T-helper 2 cell (primary cell): ENCODE measurements at regions not wholly inside any gene's neighbourhood (a gene's known extent, or its start where the extent isn't known, plus 50 kb on each side); places are given as distances from the start of the nearest gene placed in this dataset.

Experiments
- DNase-seq, 5 experiments: peaks; one replicate each; pipeline versions ENCODE4 v3.0.0 to v3.0.0-alpha.2; 2012 to 2022

DNA sequence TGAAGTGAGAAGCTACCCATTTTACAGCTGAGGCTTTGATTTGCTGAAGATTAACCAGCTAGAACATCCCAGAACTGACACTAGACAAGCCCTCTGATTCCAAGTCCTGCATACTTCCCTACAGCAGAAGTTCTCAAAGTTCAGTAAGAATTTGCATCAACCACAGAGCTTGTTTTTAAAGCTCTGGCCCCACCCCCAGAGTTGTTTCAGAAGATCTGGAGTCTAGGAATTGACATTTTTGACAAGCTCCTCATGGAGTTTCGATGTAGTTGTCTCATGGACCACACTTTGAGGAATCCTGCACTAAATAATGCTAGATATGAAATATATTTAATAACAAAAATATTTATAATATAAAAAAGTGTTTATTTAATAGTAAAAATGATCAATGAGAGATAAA, 120.3 kb upstream of the ADAMTS18 start:
- DNase-seq, result no peak

DNA sequence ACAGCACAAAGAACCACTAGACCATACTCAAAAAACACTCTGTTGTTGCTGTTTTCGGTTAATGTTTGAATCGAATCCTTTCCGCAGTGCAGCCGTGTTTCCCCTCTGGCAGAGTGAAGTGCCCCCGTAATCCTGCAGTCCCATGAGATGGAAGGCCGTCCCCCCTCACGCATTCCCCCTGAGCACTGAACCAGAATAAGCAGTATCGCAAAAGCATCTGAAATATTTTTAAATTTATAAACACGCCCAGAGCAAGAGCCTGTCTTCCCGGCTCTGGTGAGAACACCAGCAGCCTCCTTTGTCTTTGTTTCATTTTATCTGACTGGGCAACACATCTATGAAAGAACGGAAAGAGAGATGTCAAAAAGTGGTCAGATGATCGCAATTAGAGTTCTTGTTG, 121.0 kb upstream of the ADAMTS18 start:
- no peak for DNase-seq

DNA sequence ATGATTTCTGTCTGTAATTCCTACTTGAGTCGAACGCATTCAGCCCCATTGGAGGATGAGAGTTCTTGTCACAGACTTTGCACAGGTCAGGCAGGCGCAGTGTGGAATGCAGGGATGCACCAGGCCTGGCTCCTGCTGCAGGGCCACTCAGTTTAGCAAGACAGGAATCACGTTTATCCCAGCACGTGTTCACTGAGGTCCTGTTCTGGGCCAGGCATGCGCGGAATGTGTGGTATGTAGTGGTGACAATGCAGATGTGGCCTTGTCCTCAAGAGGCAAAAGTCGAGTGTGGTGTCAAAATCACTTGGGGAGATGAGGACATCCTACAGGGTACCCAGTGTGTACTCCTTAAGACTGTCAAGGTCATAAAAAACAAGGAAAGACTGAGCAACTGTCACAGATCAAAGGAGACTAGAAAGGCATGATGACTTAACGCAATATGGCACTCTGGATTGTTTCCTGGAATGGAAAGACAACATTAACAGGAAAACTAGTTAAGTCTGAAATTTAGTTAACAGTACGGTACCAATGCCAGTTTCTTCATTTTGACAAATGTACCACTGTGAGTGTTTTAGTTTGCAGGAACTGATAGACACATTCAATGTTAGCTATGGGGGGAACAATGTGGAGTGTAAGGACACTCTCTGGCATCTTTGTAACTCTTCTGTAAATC, 121.5 kb upstream of the ADAMTS18 start:
- no peak for DNase-seq

DNA sequence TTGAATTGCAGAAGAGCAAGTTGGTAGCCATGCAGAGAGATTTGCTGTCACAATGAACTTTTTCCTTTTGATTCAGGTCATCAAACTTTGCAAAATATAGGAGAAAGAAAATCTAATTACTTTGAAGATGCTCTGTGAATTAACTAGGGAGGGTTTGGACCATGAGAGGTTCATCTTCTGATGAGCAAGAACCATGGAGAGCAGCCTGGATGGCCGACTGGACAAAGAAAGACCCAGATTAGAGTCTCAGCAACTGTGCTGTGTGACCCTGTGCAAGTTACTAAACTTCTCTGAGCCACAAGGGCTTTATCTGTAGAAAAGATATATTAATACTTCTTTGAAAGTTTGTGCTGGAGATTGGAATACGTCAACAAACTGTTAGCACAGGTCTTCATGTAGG, 122.6 kb upstream of the ADAMTS18 start:
- DNase-seq, result no peak

DNA sequence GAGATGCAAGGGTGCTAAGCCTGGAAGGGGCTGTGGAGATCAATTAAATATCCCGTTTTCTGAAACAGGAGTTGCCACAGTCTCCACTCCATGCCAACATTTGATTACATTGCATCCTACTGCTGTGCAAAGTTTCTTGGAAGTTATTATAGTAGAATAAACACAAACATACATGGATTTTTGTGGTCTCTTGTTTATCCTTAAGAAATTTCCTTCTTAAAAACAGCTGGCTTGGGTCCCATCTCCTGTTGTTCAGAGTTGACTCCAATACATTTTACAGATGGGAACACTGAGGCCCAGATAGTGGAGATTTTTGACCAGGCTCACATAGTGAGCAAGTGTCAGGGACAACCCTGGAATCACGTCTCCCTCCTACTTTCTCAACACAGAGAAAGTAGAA, 124.0 kb upstream of the ADAMTS18 start:
- no peak for DNase-seq

DNA sequence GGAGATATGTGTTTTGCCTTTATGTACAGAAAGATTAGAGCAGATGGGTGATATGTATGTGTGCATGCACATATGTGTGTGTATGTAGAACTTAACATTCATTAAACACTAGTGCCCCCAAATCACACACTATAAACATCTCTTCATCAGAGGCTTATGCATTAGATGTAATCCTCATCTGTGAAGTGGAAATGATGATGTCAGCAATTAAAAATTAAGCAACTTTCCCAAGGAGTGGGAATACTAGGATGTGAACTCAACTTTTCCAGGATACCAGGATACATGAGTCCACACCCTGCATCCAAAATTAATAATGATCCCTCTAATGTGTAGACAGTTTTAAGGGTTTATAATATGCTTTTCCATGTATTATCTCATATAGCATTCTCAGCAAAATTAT, 127.7 kb upstream of the ADAMTS18 start:
- no peak for DNase-seq

DNA sequence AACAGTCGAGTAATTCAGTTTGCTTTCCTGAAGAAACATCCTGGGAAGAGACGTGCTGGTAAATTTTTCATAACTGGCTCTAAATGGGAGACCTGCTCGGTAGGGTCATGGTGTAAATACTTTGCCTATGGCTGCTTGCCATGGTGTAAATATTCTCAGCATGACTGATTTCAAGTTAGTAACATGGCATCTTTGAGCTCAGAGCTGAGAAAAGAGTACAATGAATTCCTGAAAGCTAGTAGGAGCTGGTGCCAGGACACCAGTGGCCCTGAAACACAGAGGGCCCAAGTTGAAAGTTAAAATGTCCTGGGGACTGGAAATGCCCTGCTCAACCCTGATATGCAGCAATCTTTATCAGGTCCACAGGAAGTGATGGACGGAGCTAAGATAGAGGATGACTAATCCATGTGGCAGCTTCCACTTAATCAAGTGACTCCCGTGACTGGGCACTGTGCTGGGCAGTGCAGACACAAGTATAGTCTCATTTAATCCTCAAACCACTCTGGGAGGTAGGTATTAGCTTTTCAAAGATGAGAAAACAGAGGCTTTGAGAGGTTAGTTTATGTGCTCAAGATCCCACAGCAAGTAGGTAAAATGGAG, 130.1 kb upstream of the ADAMTS18 start:
- no peak for DNase-seq

DNA sequence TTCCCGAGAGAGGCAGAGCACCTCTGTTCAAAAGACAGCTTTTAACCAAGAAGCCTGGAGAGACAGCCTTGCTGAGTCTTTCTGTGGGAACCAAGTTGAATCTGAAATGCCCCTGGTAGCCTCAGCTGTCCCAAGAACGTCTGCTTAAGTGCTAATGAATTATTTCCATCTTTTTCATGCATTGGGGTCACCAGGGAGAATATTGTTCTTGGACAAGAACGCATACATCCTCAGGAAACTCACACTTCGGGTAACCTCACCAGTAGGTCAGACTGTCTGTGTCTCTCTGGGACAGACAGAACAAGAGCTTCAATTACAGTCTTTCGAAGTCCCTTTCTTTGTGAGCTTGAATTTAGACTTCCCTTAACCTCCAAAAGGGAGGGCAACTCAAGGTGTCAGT, 134.6 kb upstream of the ADAMTS18 start:
- DNase-seq, result no peak

DNA sequence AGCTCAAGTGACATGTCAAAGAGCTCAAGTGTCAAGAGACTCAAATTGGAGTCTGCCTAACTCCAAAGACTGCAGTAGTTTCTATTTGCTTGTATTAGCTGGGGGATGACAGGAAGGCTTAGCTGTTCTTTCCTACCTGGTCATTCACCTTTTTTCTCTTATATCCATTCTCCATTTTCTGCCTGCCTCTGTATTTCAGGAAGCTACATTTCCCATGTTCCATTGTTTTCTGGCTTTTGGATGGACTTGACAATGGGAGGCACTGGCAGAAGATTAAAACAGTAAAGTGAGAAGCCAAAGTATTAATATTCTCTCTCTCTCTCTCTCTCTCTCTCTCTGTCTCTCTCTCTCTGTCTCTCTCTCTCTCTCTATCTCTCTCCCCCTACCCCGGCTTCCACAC, 135.7 kb upstream of the ADAMTS18 start:
- DNase-seq, result no peak

DNA sequence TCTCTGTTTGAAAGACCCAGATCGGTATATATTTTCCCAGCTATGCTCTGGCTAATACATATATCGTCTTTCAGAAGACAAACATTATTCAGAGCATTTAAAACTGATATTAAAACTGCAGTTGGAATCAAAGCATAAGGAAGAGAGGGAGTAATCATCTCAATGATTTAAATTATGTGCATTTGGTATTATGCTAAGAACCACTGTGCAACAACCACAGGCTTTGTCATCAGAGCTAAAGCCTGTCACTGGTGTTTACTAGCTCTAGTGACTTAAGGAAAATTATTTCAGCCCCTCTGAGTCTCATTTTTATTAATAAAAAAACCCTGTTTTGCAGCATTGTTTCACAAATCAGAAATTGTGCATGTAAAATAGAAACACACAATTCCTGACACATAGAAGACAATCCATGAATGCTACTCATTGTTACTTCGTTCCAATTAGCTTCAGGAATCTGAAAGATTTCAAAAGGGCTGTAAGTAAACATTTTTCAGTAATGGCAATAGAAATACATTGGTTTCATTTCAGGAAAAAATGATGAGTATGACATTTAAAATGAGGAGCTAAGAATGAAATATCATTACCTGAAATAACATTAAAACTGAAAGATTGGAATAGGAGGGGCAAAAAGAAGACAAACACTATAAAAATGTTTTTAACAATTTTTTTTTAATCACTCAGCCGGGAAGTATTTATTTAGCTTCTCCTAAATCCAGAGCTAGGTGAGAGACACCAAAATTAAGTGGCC, 136.5 kb upstream of the ADAMTS18 start:
- DNase-seq, result no peak

DNA sequence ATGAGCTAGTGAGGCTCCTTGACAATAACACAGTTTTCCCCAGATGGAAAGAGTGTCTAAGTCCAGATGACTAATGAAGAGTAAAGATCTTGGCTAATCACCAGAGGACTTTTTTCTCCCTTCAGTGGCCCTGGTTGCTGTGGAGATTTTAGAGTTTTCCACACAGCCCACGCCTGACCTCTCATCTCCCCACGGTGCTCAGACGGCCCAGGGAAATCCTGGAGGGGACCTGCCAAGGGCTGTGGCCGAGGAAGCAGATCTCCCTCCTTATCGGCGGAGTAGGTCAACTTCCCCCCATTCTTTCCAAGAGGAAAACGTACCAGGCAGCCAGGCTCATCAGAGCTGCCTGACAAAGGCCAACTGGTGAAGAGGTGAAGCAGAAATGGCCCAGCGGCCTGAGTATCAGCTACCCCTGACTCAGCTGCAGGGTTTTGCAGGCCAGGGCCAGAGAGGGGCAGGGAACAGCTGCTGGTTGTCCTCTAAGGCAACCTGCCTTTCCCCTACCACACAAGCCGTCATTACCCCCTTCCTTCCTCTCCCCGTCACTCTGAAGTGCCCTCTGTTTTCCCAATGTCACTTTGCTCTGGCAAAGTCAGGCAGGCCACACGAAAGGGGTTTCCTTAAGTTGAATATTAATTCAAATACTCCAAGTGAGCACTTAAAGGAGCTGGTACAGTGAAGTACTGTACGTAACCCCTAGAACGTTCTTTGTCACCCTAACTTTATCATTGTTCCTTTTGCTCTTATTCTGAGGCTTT, 140.2 kb upstream of the ADAMTS18 start:
- DNase-seq, result no peak

DNA sequence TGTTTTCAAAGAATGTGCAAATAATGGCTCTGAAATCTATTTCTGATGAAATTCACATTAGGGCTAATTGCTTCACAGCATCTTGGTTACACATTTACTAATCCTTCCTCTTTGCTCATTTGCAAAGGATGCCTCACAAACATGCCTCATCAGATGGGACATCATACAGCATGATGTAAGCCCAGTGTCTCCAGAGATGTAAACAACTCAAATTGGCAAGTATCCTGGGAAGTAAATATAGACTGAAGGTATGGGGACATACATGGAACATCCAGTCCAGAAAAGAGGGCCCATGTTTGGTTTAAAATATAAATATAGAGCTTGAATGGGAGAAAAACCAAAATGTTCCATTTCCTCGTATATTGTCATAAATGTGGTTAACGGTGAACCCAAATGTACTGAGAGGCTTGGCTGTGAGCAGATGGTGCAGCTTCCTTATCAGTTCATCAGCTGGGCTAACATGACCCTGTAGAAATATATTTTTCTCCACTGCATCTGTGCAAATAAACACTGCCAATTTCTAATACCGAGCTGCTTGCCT, 142.9 kb upstream of the NUDT7 start:
- peak in 1 of 5 experiments; percentile 36 for DNase-seq

DNA sequence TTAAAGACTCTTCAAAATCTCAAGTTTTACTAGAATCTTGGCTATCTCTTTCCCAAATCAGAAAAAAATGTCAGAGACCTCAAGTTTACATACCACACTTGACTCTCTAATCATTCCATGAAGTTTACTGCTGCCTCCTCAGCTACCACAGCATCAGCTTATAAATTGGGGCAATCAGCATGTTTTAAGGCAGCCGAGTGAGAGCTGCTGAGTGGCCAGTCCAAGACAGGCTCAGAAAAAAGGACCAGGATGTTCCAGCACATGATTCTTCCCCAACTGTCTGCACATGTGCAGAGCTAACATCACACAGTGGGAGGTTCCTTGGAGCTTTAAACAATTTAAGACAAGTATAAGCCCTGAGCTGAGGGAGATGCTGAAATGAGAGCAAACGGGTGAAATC, 140.6 kb upstream of the NUDT7 start:
- DNase-seq, result peak in 1 of 5 experiments; percentile 5

DNA sequence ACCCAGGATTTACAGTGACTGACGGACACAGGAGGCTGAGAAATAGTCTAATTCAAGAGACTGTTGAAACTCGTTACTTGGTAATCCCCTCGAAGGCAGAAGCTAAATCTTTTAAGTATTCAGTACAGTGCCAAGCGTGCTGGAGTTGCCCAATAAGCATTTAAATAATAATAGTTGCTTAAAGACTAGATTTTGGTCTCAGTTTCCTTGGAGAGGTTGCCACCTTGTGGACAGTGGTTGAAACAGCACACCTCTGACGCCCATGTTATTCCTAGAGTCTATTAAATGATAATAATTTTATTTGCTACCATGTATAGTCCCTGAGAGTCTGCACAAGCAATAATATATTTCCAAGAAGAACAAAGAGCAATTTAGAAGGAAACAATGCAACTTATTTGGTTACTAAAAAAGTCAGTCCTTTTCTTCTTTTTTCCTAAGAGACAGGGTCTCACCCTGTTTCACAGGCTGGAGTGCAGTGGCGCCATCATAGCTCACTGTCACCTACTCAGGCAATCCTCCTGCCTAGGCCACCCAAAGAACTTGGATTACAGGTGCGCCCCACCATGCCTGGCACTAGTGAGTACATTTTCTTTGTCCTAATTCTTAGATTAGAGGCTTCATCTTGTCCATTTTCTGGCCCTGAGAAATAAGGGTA, 138.0 kb upstream of the NUDT7 start:
- peak in 3 of 5 experiments; percentile 12 to 58 (median 16) for DNase-seq

DNA sequence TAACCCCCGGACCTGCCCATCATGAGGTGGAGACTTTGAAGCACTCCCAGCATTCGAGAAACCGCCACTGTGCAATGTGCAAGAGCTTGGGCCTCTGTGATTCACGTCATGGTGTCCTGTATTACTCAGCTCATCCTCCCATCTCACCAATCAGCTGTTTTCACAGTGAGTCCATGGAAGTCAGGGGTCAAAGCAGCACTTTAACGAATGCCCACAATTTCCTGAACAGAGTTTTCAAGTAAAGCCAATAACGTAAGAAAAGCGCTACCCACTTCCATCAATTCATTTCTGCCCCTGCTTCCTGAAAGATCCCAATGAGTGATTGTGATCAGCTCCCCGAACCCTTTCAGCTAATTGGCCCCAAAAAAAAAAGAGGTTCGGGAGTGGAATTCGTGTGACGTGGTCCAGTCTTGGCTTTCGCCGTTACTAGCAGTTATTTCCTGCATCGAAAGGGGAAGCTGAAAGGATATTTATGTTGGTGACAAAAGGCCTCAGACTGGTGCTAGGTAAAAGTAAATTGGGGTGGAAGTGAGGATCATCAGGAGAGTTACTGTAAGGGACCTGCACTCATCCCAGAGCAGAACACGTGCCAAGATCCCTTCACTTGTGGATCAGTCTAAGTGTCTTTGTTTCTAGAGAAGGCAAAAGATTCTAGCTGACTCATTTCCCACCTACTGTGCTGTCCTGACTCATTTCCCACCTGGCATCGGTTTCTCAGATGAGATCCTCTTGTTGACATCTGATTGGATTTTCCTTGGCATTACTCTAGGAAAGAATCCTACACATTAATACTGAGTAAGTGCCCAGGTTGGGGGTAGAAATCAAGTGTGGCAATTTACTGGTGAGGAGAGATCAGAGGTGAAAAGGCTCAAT, 136.7 kb upstream of the NUDT7 start:
- peak in 1 of 5 experiments; percentile 88 for DNase-seq

DNA sequence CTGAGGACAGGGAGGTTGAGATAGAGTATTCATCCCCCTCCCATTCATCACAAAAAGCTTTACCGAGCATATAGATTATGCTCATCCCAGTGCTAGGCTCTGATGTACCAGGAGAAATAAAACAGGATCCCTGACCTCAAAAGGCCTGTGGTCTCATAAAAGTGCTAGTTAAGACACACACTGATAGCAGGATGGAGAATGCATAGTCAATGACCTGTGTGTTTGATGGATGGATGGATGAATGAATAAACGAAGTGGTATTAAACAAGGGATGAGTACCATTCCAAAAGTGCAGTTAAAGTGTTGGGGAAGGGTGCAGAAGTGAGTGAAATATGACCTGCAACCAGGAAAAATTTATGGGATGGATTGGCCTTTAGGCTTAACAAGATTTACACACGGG, 133.9 kb upstream of the NUDT7 start:
- no peak for DNase-seq

DNA sequence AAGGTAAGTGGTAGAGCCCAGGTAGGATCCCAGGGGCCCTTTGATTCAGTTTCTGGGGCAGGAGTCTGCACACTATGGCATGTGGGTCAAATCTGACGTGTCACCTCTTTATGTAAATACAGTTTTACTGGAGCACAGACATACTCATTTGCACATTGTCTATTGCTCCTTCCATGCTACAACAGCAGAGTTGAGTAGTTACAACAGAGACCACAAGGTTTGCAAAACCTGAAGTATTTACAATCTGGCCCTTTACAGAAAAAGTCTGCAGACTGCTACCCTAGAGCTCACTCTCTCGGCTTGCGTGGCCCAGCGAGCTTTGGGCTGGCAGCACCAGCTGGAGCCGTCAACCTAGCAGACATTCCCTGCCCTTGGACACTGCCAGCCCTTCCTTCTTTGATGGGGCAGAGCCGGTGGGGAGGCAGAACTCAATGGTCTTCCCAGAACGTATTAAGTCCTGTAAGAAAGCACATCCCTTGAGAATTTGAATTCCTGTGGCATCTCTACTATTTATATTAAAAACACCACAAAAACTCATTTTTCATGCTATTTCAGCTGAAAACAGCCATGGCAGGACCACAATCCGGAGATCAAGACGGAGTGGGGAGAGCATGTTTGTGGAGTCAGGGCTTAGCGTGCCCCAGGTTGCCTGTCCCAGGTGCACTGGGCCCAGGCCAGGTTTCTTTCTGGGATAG, 133.1 kb upstream of the NUDT7 start:
- DNase-seq, result no peak

DNA sequence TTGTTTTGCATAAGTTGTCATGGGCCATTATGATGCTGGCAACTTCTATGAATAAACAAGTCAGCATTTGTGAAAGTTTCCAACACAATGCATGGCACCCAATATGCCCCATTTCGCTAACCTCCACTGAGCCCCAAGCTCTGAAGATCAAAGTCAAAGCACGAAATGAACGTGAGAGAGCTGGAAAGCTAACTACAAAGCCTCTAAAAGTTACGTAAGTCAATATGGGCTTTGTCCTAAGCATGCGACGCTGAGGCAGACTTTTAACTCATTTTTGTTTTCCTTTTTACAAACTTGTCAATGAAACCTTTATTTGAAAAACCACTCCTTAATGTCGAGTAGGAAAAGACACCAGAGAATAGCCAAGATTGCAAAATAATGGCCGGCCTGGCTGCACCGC, 131.6 kb upstream of the NUDT7 start:
- DNase-seq, result no peak

DNA sequence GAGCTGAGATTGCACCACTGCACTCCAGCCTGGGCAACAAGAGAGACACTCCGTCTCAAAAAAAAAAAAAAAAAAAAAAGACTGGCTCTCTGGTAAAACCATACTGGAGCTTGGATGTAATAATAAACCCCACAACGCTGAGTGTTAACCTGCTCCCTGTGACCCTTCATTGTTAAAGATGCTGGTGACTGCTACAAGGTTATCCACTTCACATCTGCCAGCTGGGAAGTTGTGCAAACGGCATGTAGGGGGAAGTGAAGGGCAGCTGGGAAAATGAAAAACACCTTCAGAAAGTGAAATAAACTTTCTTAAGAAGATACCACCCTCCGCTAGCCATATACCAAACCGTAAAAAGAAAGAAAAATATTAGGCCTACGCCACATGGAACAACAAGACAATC, 131.0 kb upstream of the NUDT7 start:
- no peak for DNase-seq

DNA sequence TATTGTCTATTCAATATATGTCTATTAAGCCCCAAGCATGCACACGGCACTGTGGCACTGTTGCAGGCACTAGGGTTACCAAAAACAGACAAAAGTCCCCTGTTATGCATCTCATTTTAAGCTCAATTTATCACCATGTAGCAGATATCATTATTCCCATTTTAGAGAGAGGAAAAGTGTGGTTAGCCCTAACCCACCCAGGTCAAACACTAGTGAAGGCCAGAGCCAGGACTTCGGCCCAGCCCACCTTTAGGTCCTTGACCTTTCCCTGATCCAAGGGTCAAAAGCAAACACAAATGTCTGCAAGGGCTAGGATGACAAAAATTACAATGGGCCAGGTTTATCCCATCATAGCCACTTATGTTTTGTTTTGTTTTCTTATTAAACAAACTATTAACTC, 130.3 kb upstream of the NUDT7 start:
- no peak for DNase-seq

DNA sequence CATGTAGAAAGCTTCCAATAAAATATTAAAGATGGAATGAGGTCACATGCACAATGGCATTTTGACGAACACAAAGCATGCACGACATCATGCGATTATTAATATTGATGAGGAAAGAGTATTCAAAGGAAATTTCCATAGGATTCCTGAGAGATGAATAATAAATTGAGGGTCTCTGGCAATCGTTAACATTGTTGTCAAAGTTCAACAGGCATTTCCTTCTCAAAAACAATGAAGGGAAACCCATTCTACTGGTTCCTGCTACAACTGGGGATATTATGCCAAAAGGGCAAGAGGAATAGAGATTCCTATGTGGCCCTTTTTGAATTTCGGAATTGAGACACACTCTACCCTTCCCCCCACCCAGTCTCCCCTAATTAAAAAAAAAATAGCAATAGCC, 128.3 kb upstream of the NUDT7 start:
- DNase-seq, result no peak
